IMR-90 (cell line): ENCODE measurements at regions not wholly inside any gene's neighbourhood (a gene's known extent, or its start where the extent isn't known, plus 50 kb on each side); places are given as distances from the start of the nearest gene placed in this dataset.

Experiments used
- ATAC-seq: fragments of 200-7000 bp; cut with Tn5 transposase; 2 replicates; pipeline ENCODE4 v1.9.1; 2020; ENCODE audit warnings: low read depth, mild to moderate bottlenecking, moderate library complexity
- BruUV-seq: library from RNA; stranded (reverse); fragments of 400-500 nt; replicated peaks from 2 replicates; lab custom pipeline; 2021; lab: Mats Ljungman, UMichigan
- CTCF ChIA-PET: fragments of 300-600 bp; formaldehyde crosslinking; extraction: SDS; loops from one replicate; lab custom pipeline; 2021; ENCODE audit warnings: antibody characterized with exemption; lab: Yijun Ruan, JAX
- POLR2A ChIA-PET: fragments of 300-600 bp; sonication (Branson Sonifier 250); formaldehyde crosslinking; loops from one replicate; lab custom pipeline; 2022; ENCODE audit warnings: antibody characterized with exemption; ENCODE audit not compliant: unreplicated experiment; lab: Charles Lee
- DNase-seq: peaks from one replicate; pipeline ENCODE4 v3.0.0; 2013
- H2AFZ ChIP-seq: replicated peaks from 2 replicates; pipeline ENCODE3; 2013; ENCODE audit warnings: low read length, mild to moderate bottlenecking; ENCODE audit not compliant: poor library complexity
- H2AK5ac ChIP-seq: 2 replicates; pipeline ENCODE4 v1.6.1; 2013; ENCODE audit warnings: low read depth, low read length, inconsistent platforms
- H2AK9ac ChIP-seq: replicated peaks from 2 replicates; pipeline ENCODE3; 2013; ENCODE audit warnings: mild to moderate bottlenecking, low read depth, low read length, moderate library complexity; ENCODE audit not compliant: poor library complexity
- H2BK120ac ChIP-seq: 2 replicates; pipeline ENCODE4 v1.6.1; 2013; ENCODE audit warnings: low read depth, low read length, inconsistent platforms
- H2BK15ac ChIP-seq: 3 replicates; pipeline ENCODE4 v1.6.1; 2013; ENCODE audit warnings: low read depth, low read length, inconsistent platforms
- H2BK20ac ChIP-seq: 2 replicates; pipeline ENCODE4 v1.6.1; 2013; ENCODE audit warnings: low read depth, mild to moderate bottlenecking, inconsistent platforms, low read length, moderate library complexity
- H2BK5ac ChIP-seq: 2 replicates; pipeline ENCODE4 v1.6.1; 2013; ENCODE audit warnings: mild to moderate bottlenecking, low read depth, low read length, inconsistent platforms; ENCODE audit not compliant: poor library complexity, severe bottlenecking
- H3K14ac ChIP-seq: replicated peaks from 2 replicates; pipeline ENCODE4 v1.6.1; 2013; ENCODE audit warnings: low read depth, low read length, inconsistent platforms
- H3K18ac ChIP-seq: 2 replicates; pipeline ENCODE4 v1.6.1; 2013; ENCODE audit warnings: low read depth, low read length, control low read depth
- H3K23ac ChIP-seq: 2 replicates; pipeline ENCODE4 v1.6.1; 2013; ENCODE audit warnings: low read depth, low read length, inconsistent platforms
- H3K27ac ChIP-seq: 2 replicates; pipeline ENCODE4 v1.5.1; 2013; ENCODE audit warnings: mild to moderate bottlenecking, control low read depth, low read length; ENCODE audit not compliant: insufficient read depth
- H3K27me3 ChIP-seq: 2 replicates; pipeline ENCODE4 v1.6.1; 2013; ENCODE audit warnings: low read length; ENCODE audit not compliant: control insufficient read depth, insufficient read depth
- H3K36me3 ChIP-seq: 2 replicates; pipeline ENCODE4 v1.6.1; 2013; ENCODE audit warnings: low read length, mixed read lengths; ENCODE audit not compliant: control insufficient read depth, insufficient read depth
- H3K4ac ChIP-seq: 2 replicates; pipeline ENCODE4 v1.6.1; 2013; ENCODE audit warnings: low read depth, low read length, inconsistent platforms
- H3K4me1 ChIP-seq: 2 replicates; pipeline ENCODE4 v1.6.1; 2013; ENCODE audit warnings: low read length, mixed read lengths; ENCODE audit not compliant: control insufficient read depth, insufficient read depth
- H3K4me2 ChIP-seq: 2 replicates; pipeline ENCODE4 v1.6.1; 2013; ENCODE audit warnings: low read depth, mild to moderate bottlenecking, control low read depth, low read length, moderate library complexity
- H3K4me3 ChIP-seq: 2 replicates; pipeline ENCODE4 v1.5.1; 2013; ENCODE audit warnings: low read depth, mild to moderate bottlenecking, control low read depth, low read length, moderate library complexity; ENCODE audit not compliant: insufficient read depth
- H3K56ac ChIP-seq: 2 replicates; pipeline ENCODE4 v1.6.1; 2013; ENCODE audit warnings: low read length, inconsistent platforms; ENCODE audit not compliant: insufficient read depth; ENCODE audit errors: extremely low read depth
- H3K79me1 ChIP-seq, 2 experiments: 2 replicates each; pipeline ENCODE4 v1.6.1; 2013; ENCODE audit warnings: low read length in 2 of 2, inconsistent platforms in 1 of 2, low read depth in 1 of 2
- H3K9ac ChIP-seq: 2 replicates; pipeline ENCODE4 v1.6.1; 2013; ENCODE audit warnings: low read depth, low read length, control low read depth
- H3K9me1 ChIP-seq: 2 replicates; pipeline ENCODE4 v1.6.1; 2013; ENCODE audit warnings: low read length, inconsistent platforms; ENCODE audit not compliant: insufficient read depth
- H3K9me3 ChIP-seq: 2 replicates; pipeline ENCODE4 v1.6.1; 2013; ENCODE audit warnings: low read length; ENCODE audit not compliant: control insufficient read depth, insufficient read depth
- H4K20me1 ChIP-seq: 2 replicates; pipeline ENCODE4 v1.6.1; 2013; ENCODE audit warnings: low read length, inconsistent platforms; ENCODE audit not compliant: insufficient read depth
- H4K5ac ChIP-seq: 2 replicates; pipeline ENCODE4 v1.6.1; 2013; ENCODE audit warnings: mild to moderate bottlenecking, low read depth, low read length, control low read depth
- H4K8ac ChIP-seq, 2 experiments: 2 replicates each; pipeline ENCODE4 v1.6.1; 2013; ENCODE audit warnings: low read depth in 2 of 2, low read length in 2 of 2, control low read depth in 1 of 2, inconsistent platforms in 1 of 2
- H4K91ac ChIP-seq: 2 replicates; pipeline ENCODE4 v1.6.1; 2013; ENCODE audit warnings: low read depth, low read length, inconsistent platforms; ENCODE audit not compliant: insufficient read depth
- BHLHE40 ChIP-seq: fragments of 150-350 bp; IDR thresholded peaks from 2 replicates; pipeline ENCODE4 v1.6.1; 2016; ENCODE audit warnings: mild to moderate bottlenecking, low read depth, low read length
- CEBPB ChIP-seq: IDR thresholded peaks from 2 replicates; pipeline ENCODE4 v1.6.1; 2012; ENCODE audit warnings: low read depth, low read length, improper control_type of control experiment
- CHD1 ChIP-seq: IDR thresholded peaks from 2 replicates; pipeline ENCODE4 v1.6.1; 2012; ENCODE audit warnings: low read depth, low read length, improper control_type of control experiment
- CTCF ChIP-seq: conservative IDR thresholded peaks from 2 replicates; pipeline ENCODE4 v1.5.1; 2012; ENCODE audit warnings: mild to moderate bottlenecking, low read depth, low read length, improper control_type of control experiment
- ELK1 ChIP-seq: fragments of 150-350 bp; IDR thresholded peaks from 2 replicates; pipeline ENCODE4 v1.6.1; 2016; ENCODE audit warnings: low read depth, mild to moderate bottlenecking, low read length, moderate library complexity, borderline replicate concordance
- FOS ChIP-seq: fragments of 150-350 bp; IDR thresholded peaks from 2 replicates; pipeline ENCODE4 v1.6.1; 2016; ENCODE audit warnings: low read depth, low read length
- MAFK ChIP-seq: IDR thresholded peaks from 2 replicates; pipeline ENCODE4 v1.6.1; 2012; ENCODE audit warnings: low read depth, low read length, improper control_type of control experiment
- MAZ ChIP-seq: IDR thresholded peaks from 2 replicates; pipeline ENCODE4 v1.6.1; 2012; ENCODE audit warnings: low read depth, mild to moderate bottlenecking, low read length, improper control_type of control experiment, moderate library complexity, borderline replicate concordance
- MXI1 ChIP-seq: IDR thresholded peaks from 2 replicates; pipeline ENCODE4 v1.6.1; 2012; ENCODE audit warnings: low read depth, mild to moderate bottlenecking, low read length, moderate library complexity, borderline replicate concordance
- NFE2L2 ChIP-seq: fragments of 150-350 bp; IDR thresholded peaks from 2 replicates; pipeline ENCODE4 v1.6.1; 2016; ENCODE audit warnings: low read depth, mild to moderate bottlenecking, low read length
- POLR2A ChIP-seq: IDR thresholded peaks from 2 replicates; pipeline ENCODE4 v1.6.1; 2012; ENCODE audit warnings: mild to moderate bottlenecking, low read depth, low read length
- RAD21 ChIP-seq: IDR thresholded peaks from 2 replicates; pipeline ENCODE4 v1.6.1; 2012; ENCODE audit warnings: low read length, improper control_type of control experiment
- RCOR1 ChIP-seq: IDR thresholded peaks from 2 replicates; pipeline ENCODE4 v1.6.1; 2012; ENCODE audit warnings: mild to moderate bottlenecking, low read length, improper control_type of control experiment; ENCODE audit not compliant: insufficient replicate concordance
- RFX5 ChIP-seq: IDR thresholded peaks from 2 replicates; pipeline ENCODE4 v1.8.0; 2012; ENCODE audit warnings: low read depth, mild to moderate bottlenecking, low read length, moderate library complexity
- SMC3 ChIP-seq: fragments of 150-350 bp; IDR thresholded peaks from 2 replicates; pipeline ENCODE4 v1.6.1; 2016; ENCODE audit warnings: low read depth, mild to moderate bottlenecking, antibody characterized with exemption, low read length, moderate library complexity
- USF2 ChIP-seq: fragments of 150-350 bp; IDR thresholded peaks from 2 replicates; pipeline ENCODE4 v1.6.1; 2017; ENCODE audit warnings: mild to moderate bottlenecking, antibody characterized with exemption, low read length, low read depth
- WGBS, 2 experiments: methylation state at CpG; one replicate each; pipeline versions ENCODE4 v1.1.5 to v1.1.7; 2013; ENCODE audit warnings: missing lambda C conversion rate in 2 of 2; ENCODE audit not compliant: insufficient read length in 1 of 2; ENCODE audit errors: extremely low coverage in 2 of 2; 5-methylcytosine and 5-hydroxymethylcytosine counted together
- dilution Hi-C: fragments of 300-500 bp; cut with HindIII; formaldehyde crosslinking; loops from one replicate; pipeline ENCODE4 v1.14.3; 2018; ENCODE audit warnings: low sequenced_read_pairs; ENCODE audit not compliant: unreplicated experiment
- in situ Hi-C: fragments of 300-500 bp; cut with MboI; formaldehyde crosslinking; loops from 3 replicates; pipeline ENCODE4 v1.14.3; 2019; ENCODE audit warnings: low sequenced_read_pairs, inconsistent platforms, mixed read lengths
- intact Hi-C: fragments of 100-400 bp; cut with micrococcal nuclease; formaldehyde crosslinking; loops from 2 replicates; pipeline ENCODE4 v1.10.0; 2022

- Histone ChIP-seq H4K8ac (no peak overlapping the region), H3K27ac (no peak overlapping the region), H2BK120ac (no peak overlapping the region), H4K5ac (no peak overlapping the region), H3K27me3 (peaks cover 4% of the 10 kb centered on the region), H3K56ac (no peak overlapping the region), H3K18ac (no peak overlapping the region), H4K20me1 (no peaks in the 10 kb centered on the region), H3K23ac (no peak overlapping the region), H3K9me1 (no peaks in the 10 kb centered on the region), H2BK20ac (no peak overlapping the region), H3K4me3 (no peak overlapping the region), H3K36me3 (no peaks in the 10 kb centered on the region), H3K9ac (no peak overlapping the region), H3K4me1 (no peaks in the 10 kb centered on the region), H2AK9ac (no peak overlapping the region), H2AK5ac (no peak overlapping the region), H3K4me2 (no peak overlapping the region), H2BK5ac (no peak overlapping the region), H3K14ac (no peak overlapping the region), H2AFZ (no peak overlapping the region), H3K4ac (no peak overlapping the region), H3K9me3 (no peaks in the 10 kb centered on the region), H2BK15ac (no peak overlapping the region), H3K79me1 (no peaks in the 10 kb centered on the region), H4K91ac (no peak overlapping the region)
- intact Hi-C loops (no loop called here), dilution Hi-C loops (no loop called here), in situ Hi-C loops (no loop called here)
- WGBS, 2 experiments = no CpG with 5 or more reads among the region's 2 CpGs
- no TSS peak for BruUV-seq
- POLR2A ChIA-PET = no interaction called here
- TF ChIP-seq SMC3 = no peak
- TF ChIP-seq CEBPB = no peak
- no peak for TF ChIP-seq BHLHE40
- no peak for TF ChIP-seq RAD21
- TF ChIP-seq FOS = no peak
- TF ChIP-seq USF2 = no peak
- no peak for TF ChIP-seq MAZ
- TF ChIP-seq POLR2A = no peak
- no peak for TF ChIP-seq NFE2L2
- TF ChIP-seq RFX5 = no peak
- no peak for TF ChIP-seq ELK1
- no peak for TF ChIP-seq MXI1
- TF ChIP-seq MAFK = no peak
- no peak for TF ChIP-seq CTCF
- TF ChIP-seq CHD1 = no peak
- TF ChIP-seq RCOR1 = no peak
- CTCF ChIA-PET = no interaction called here
- DNase-seq (no peak), ATAC-seq (no peak)
These were observed 332.4 kb downstream of the DMAC1 start for GRCh38 chr9:7467186-7467585.
